GM18520 (cell line): ENCODE measurements at regions not wholly inside any gene's neighbourhood (a gene's known extent, or its start where the extent isn't known, plus 50 kb on each side); places are given as distances from the start of the nearest gene placed in this dataset.

ENCODE experiments used
- ATAC-seq: cut with Tn5 transposase; IDR thresholded peaks from one replicate; pipeline ENCODE4 v1.9.1; 2021; ENCODE audit not compliant: unreplicated experiment

GRCh38 chr1:60149251-60149650, 75.7 kb upstream of the C1orf87 start:
- ATAC-seq, result no peak

- no peak for ATAC-seq
Observed at GRCh38 chr1:60146884-60147283, 73.3 kb upstream of the C1orf87 start.

GRCh38 chr1:60145771-60146170, 72.2 kb upstream of the C1orf87 start:
- no peak for ATAC-seq

GRCh38 chr1:60141743-60142142, 68.2 kb upstream of the C1orf87 start:
- ATAC-seq, result no peak

- no peak for ATAC-seq
Observed at GRCh38 chr1:60141276-60141675, 67.7 kb upstream of the C1orf87 start.

GRCh38 chr1:60137406-60137805, 63.8 kb upstream of the C1orf87 start:
- ATAC-seq, result no peak

- no peak for ATAC-seq
Observed at GRCh38 chr1:60136395-60136794, 62.8 kb upstream of the C1orf87 start.

GRCh38 chr1:60134716-60135115, 61.1 kb upstream of the C1orf87 start:
- no peak for ATAC-seq

GRCh38 chr1:60133848-60134247, 60.3 kb upstream of the C1orf87 start:
- ATAC-seq, result no peak

- no peak for ATAC-seq
Observed at GRCh38 chr1:60133000-60133673, 59.6 kb upstream of the C1orf87 start.

GRCh38 chr1:60132108-60132507, 58.5 kb upstream of the C1orf87 start:
- no peak for ATAC-seq

- no peak for ATAC-seq
Observed at GRCh38 chr1:60130703-60131102, 57.1 kb upstream of the C1orf87 start.

GRCh38 chr1:60129911-60130310, 56.3 kb upstream of the C1orf87 start:
- ATAC-seq, result no peak

GRCh38 chr1:60126723-60127122, 53.2 kb upstream of the C1orf87 start:
- no peak for ATAC-seq
